ENCODE measurements at regions not wholly inside any gene's neighbourhood (a gene's known extent, or its start where the extent isn't known, plus 50 kb on each side); places are given as distances from the start of the nearest gene placed in this dataset.

DNA sequence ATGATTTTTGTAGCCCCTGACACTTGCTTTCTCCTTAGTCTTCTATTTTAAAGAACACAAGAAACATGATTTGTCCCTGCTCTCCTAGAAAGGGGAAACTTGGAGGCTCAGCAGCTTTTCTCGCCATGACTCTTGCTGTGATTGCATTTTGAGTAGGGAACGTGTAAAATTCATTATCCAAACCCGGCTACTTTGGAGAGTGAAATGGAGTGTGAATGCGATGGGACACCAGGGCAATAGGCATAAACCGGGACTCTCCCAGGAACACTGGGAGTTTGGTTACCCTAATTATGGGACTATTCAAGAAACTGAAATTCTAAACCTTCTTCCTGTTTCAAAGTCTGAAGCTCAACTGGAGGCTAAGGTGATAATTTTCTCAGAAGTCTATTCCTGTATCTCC, 181.7 kb upstream of the RFC3 start:
- no peak overlapping the region for H3K4me3 ChIP-seq (ENCODE audit: low read depth, low read length)
- DNase-seq (ENCODE audit: low read depth, low spot score): no peak
- in situ Hi-C loops (cut with HindIII; ENCODE audit: low sequenced_read_pairs): no loop called here
- TF ChIP-seq, protein P1, sequence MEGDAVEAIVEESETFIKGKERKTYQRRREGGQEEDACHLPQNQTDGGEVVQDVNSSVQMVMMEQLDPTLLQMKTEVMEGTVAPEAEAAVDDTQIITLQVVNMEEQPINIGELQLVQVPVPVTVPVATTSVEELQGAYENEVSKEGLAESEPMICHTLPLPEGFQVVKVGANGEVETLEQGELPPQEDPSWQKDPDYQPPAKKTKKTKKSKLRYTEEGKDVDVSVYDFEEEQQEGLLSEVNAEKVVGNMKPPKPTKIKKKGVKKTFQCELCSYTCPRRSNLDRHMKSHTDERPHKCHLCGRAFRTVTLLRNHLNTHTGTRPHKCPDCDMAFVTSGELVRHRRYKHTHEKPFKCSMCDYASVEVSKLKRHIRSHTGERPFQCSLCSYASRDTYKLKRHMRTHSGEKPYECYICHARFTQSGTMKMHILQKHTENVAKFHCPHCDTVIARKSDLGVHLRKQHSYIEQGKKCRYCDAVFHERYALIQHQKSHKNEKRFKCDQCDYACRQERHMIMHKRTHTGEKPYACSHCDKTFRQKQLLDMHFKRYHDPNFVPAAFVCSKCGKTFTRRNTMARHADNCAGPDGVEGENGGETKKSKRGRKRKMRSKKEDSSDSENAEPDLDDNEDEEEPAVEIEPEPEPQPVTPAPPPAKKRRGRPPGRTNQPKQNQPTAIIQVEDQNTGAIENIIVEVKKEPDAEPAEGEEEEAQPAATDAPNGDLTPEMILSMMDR (IDR thresholded peaks at IDR 0.05; ENCODE audit: low read depth, low read length): no peak

DNA sequence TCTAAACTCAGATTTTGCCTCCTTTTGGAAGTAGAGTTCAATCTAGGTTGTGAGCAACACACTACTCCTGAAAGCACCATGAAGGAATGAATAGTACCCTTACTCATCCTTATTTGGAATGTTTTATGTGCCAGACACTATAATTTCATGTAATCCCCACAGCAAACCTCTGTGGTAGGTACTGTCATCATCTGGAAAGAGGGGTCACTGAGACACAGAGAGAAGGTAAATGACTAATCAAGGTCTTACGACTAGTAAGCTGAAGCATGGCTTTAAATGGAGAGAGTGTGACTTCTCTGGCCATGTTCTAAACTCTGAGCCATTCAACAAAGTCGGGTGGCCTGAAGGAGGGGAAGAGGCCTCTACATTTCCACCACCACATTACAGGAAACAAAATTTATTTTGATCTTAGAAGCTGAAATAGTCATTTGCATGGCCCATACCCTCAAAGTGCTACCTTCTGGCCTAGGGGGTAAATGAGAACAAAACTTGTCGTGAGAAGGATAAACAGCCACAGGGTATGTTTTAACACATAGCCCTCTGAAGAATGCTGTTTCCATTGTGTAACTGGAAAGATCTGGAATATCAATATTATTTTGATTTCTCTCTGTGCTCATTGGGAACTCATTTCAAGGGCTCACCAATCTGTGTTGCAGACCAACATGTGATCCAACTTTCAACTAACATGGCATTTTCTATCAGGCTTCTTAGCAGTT, 180.8 kb upstream of the RFC3 start:
- in situ Hi-C loops (cut with HindIII; ENCODE audit: low sequenced_read_pairs): no loop called here
- no peak overlapping the region for H3K4me3 ChIP-seq (ENCODE audit: low read depth, low read length)
- TF ChIP-seq, protein P1 (IDR thresholded peaks at IDR 0.05; ENCODE audit: low read depth, low read length): no peak
- DNase-seq (ENCODE audit: low read depth, low spot score): no peak

DNA sequence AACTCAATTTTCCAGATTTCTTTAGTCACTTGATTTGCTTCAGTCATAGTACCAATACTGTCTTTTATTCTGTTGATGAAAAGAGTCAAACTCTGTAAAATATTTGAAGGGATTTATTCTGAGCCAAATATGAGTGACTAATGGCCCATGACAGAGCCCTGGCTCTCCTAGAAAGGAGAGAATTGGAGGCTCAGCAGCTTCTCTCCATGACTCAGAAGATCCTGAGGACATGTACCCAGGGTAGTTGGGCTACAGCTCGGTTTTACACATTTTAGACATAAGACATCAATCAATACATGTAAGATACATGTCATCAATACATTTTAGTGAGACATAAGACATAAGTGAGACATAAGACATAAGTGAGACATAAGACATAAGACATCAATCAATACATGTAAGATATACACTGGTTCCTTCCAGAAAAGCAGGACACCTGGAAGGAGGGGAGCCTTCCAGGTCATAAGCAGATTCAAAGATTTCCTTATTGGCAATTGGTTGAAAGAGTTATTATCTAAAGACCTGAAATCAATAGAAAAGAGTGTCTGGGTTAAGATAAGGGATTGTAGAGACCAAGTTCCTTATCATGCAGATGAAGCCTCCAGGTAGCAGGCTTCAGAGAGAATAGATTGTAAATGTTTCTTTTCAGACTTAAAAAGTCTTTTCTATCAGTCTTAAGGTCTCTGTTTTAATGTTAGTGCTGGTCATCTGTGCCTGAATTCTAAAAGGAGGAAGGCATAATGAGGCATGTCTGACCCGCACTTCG, 179.8 kb upstream of the RFC3 start:
- TF ChIP-seq, protein P1 (IDR thresholded peaks at IDR 0.05; ENCODE audit: low read depth, low read length): no peak
- in situ Hi-C loops (cut with HindIII; ENCODE audit: low sequenced_read_pairs): no loop called here
- no peak for DNase-seq (ENCODE audit: low read depth, low spot score)
- H3K4me3 ChIP-seq (ENCODE audit: low read depth, low read length): no peak overlapping the region

DNA sequence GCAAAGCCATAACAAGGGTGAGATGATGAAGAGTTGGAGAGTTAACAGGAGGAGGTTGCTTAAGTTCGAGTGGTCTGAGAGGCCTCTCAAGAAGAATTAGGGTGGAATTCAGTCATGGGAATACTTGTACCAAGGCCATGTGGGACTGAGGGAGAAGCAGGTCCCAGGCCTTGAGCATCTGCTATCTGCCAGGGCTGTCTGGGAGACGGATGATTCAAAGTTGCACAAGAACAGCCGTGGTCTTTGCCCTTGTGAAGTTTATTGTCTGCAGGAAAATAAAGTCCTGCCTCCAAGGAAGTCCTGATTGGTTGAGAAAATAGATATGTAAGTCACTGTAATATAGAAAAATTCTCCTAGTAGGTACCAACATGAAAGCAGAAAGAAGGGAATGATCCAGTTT, 178.8 kb upstream of the RFC3 start:
- H3K4me3 ChIP-seq (ENCODE audit: low read depth, low read length): no peak overlapping the region
- TF ChIP-seq, protein P1 (IDR thresholded peaks at IDR 0.05; ENCODE audit: low read depth, low read length): no peak
- in situ Hi-C loops (cut with HindIII; ENCODE audit: low sequenced_read_pairs): no loop called here
- no peak for DNase-seq (ENCODE audit: low read depth, low spot score)

DNA sequence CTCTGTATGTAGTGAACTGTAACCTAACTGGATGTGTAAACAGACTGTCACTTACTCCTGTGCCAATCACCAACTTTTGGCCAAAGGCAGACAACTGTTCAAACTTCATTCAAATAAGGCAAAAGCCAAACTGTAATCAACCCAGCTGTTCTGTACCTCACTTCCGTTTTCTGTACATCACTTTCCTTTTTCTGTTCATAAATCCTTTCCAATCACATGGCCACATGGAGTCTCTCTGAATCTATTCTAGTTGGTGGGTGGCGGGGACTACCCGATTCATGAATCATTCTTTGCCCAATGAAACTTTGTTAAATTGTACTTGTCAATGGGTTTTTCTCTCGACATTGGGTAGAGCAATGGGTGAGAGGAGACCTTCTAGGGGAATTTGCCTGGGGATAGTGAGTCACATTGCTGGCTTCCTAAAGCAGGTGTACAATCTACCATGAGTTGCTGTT, 178.3 kb upstream of the RFC3 start:
- no peak for DNase-seq (ENCODE audit: low read depth, low spot score)

DNA sequence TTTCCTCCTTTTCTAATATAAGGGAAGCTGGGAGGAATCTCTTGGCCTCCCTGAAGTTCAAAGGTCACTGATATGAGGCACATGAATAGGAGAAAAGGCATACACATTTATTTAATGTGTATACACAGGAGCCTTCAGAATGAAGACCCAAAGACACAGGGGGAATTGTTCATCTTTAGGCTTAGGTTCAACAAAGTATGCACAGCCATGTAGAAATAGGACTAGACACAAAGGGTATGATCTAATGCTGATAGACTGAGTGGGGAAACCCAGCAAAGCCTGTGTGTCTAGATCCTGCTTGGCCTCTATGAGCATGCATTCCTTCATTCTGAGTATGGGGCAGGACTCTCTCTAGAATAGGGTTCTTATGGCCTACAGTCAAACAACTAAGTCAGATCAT, 177.1 kb upstream of the RFC3 start:
- TF ChIP-seq, protein P1 (IDR thresholded peaks at IDR 0.05; ENCODE audit: low read depth, low read length): no peak
- no peak overlapping the region for H3K4me3 ChIP-seq (ENCODE audit: low read depth, low read length)
- DNase-seq (ENCODE audit: low read depth, low spot score): no peak
- in situ Hi-C loops (cut with HindIII; ENCODE audit: low sequenced_read_pairs): no loop called here

More for the DNA sequence above, 178.3 kb upstream of the RFC3 start:
- TF ChIP-seq, protein P1 (IDR thresholded peaks at IDR 0.05; ENCODE audit: low read depth, low read length): no peak
- in situ Hi-C loops (cut with HindIII; ENCODE audit: low sequenced_read_pairs): no loop called here
- no peak overlapping the region for H3K4me3 ChIP-seq (ENCODE audit: low read depth, low read length)

Data from astrocyte of the spinal cord (primary cell).